NT2/D1 (cell line): ENCODE measurements at regions not wholly inside any gene's neighbourhood (a gene's known extent, or its start where the extent isn't known, plus 50 kb on each side); places are given as distances from the start of the nearest gene placed in this dataset.

Source experiments
- YY1 ChIP-seq: IDR thresholded peaks from 2 replicates; pipeline ENCODE4 v1.6.1; 2011; ENCODE audit not compliant: insufficient read length, insufficient read depth
- ZNF274 ChIP-seq: IDR thresholded peaks from 2 replicates; pipeline ENCODE4 v1.6.1; 2011; ENCODE audit warnings: mild to moderate bottlenecking, low read depth, low read length

DNA sequence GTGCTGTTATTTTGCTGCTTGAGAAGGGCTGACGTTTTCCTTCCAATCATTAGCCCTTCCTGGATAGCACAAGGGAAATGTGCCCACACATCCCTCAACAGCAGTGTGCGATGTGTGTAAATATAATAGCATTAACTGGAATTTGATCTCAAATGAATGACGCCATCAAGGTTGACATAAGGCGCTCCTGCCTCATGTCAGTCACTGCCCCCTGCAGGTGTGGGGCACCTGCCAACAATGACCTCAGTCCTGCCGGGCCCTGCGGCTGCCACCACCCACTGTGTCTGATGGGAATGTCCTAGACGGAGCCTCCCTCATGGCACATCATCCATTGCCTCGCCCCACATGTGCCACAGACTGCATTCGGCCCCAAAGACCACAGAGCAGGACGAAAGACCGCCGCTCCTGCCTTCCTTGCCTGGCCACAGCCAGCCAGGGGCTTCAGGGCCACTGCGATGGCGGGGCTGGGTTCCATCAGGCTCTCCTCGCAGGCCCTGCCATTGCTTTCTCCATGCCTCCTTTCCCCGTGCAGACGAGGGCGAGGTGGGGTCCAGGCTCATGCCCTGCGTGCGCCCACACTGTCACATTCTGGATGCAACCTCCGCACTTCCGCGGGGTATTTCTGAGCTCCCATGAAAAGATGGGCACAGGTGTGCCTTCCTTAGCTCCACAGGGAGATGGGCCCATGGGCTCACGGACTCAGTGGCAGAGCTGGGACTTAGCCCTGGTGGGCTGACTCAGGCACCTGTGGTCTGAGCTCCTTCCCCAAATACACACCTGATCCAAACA lies 146.7 kb downstream of the SOX1 start:
- TF ChIP-seq YY1 (no peak), ZNF274 (no peak)
